ENCODE measurements at regions not wholly inside any gene's neighbourhood (a gene's known extent, or its start where the extent isn't known, plus 50 kb on each side); places are given as distances from the start of the nearest gene placed in this dataset.

DNA sequence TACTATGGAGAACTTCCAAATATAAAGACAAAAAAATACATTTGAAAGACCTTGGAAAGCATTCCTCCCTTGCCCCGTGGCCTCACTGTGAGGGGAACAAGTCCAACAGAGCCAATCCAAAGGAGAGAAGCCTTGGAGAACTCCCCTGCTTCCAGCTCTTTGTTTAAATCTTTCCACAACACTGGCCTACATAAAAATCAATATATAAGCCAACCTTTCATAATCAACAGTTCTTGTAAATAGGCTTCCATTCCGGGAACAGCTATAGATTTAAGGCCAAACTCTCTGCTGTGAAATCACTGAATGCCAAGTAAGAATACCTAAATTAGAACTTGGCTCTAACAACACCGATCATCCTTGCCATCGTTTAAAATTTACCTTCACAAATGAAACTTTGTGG lies 242.1 kb downstream of the HACE1 start:
- Histone ChIP-seq H3K4ac (replicated peaks; ENCODE audit: insufficient read length, low read depth, low read length) (no peak overlapping the region), H4K8ac (ENCODE audit: extremely low read depth, insufficient read depth, low read length) (no peak overlapping the region), H3K4me1 (replicated peaks in 1 of 4; ENCODE audit: control insufficient read depth in 3 of 4, insufficient read depth in 4 of 4, low read length in 3 of 4) (0 out of 7 replicates have a peak, but pooled peaks cover 0 to 2% (median 0%) of the 10 kb centered on the region in 4 experiments), H3K79me1 (ENCODE audit: low read depth, low read length) (no peaks in the 10 kb centered on the region), H4K5ac (ENCODE audit: insufficient read length, low read depth, low read length) (no peak overlapping the region), H3K23me2 (ENCODE audit: low read depth, low read length) (no peaks in the 10 kb centered on the region), H3K56ac (replicated peaks; ENCODE audit: insufficient read length, low read depth, low read length) (no peak overlapping the region), H3K4me3 (ENCODE audit: extremely low read depth in 1 of 4, insufficient read depth in 2 of 4, low read depth in 3 of 4, low read length in 4 of 4) (no peak overlapping the region), H3K23ac (ENCODE audit: insufficient read length) (no peak overlapping the region), H2BK5ac (ENCODE audit: low read depth, low read length) (no peak overlapping the region), H2BK20ac (ENCODE audit: low read length) (no peak overlapping the region), H3K9ac (replicated peaks in 1 of 4; ENCODE audit: extremely low read depth in 1 of 4, low read depth in 3 of 4, low read length in 3 of 4) (no peak overlapping the region), H3K27me3 (replicated peaks in 1 of 4; ENCODE audit: control insufficient read depth in 3 of 4, extremely low read depth in 1 of 4, insufficient read depth in 3 of 4, low read length in 3 of 4) (no peaks in the 10 kb centered on the region), H3K27ac (ENCODE audit: low read depth, low read length) (no peak overlapping the region), H3K14ac (ENCODE audit: insufficient read length) (no peak overlapping the region), H3K9me3 (ENCODE audit: insufficient read depth in 2 of 2, low read depth in 1 of 2, low read length in 1 of 2) (no peaks in the 10 kb centered on the region), H3K4me2 (ENCODE audit: insufficient read depth in 1 of 2, low read depth in 2 of 2, low read length in 2 of 2) (no peak overlapping the region), H2BK120ac (replicated peaks; ENCODE audit: low read depth, low read length) (no peak overlapping the region), H2AK5ac (ENCODE audit: low read depth, low read length) (no peak overlapping the region), H2BK12ac (ENCODE audit: low read depth, low read length) (no peak overlapping the region), H3K18ac (ENCODE audit: extremely low read depth, low read length) (no peak overlapping the region), H3K79me2 (ENCODE audit: control insufficient read depth in 1 of 2, insufficient read depth in 2 of 2, low read length in 2 of 2) (no peaks in the 10 kb centered on the region), H3K36me3 (ENCODE audit: control insufficient read depth in 2 of 4, insufficient read depth in 4 of 4, low read length in 3 of 4) (no peaks in the 10 kb centered on the region), H2AFZ (ENCODE audit: low read length) (no peak overlapping the region), H4K91ac (replicated peaks; ENCODE audit: insufficient read length, low read length) (no peak overlapping the region), H2BK15ac (ENCODE audit: low read length) (no peak overlapping the region), H4K20me1 (replicated peaks in 1 of 2; ENCODE audit: control insufficient read depth in 1 of 2, insufficient read depth in 2 of 2, low read length in 2 of 2) (no peaks in the 10 kb centered on the region)
- 85% methylated on average over 4 of the region's 4 CpGs; no CpG with 5 or more reads in 1 of the 2 experiments for WGBS, 2 experiments (ENCODE audit: extremely low coverage in 1 of 2, insufficient coverage in 1 of 2, insufficient read length in 1 of 2, insufficient replicate concordance in 2 of 2, low coverage in 1 of 2, low lambda C conversion rate in 2 of 2, missing lambda C conversion rate in 1 of 2)
- CTCF ChIA-PET (ENCODE audit: partially characterized antibody): interaction anchor here (0.6 kb wide), 1 partner anchor 217 kb away, joined by 4 read pairs; no protein-coding TSS in a partner anchor
- FAIRE-seq: no peak
- POLR2A ChIA-PET (ENCODE audit: partially characterized antibody): no interaction called here
- DNase-seq (ENCODE audit: low read depth in 1 of 2, low spot score in 2 of 2): no peak
- TF ChIP-seq, protein P1, sequence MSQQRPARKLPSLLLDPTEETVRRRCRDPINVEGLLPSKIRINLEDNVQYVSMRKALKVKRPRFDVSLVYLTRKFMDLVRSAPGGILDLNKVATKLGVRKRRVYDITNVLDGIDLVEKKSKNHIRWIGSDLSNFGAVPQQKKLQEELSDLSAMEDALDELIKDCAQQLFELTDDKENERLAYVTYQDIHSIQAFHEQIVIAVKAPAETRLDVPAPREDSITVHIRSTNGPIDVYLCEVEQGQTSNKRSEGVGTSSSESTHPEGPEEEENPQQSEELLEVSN (IDR thresholded peaks at IDR 0.05): no peak
- no peak for TF ChIP-seq TAF1 (IDR thresholded peaks at IDR 0.05; ENCODE audit: low read depth, low read length)
- no peak for TF ChIP-seq POLR2AphosphoS5 (IDR thresholded peaks at IDR 0.05; ENCODE audit: low read depth, low read length)
- no peak for TF ChIP-seq SIRT6 (IDR thresholded peaks at IDR 0.05; ENCODE audit: low read length)
- no peak for TF ChIP-seq SIX5 (IDR thresholded peaks at IDR 0.05; ENCODE audit: low read depth, low read length)
- TF ChIP-seq CTBP2 (IDR thresholded peaks at IDR 0.05; ENCODE audit: borderline replicate concordance, insufficient read depth, insufficient read length, low read length): no peak
- TF ChIP-seq NRF1 (IDR thresholded peaks at IDR 0.05; ENCODE audit: low read depth, low read length): no peak
- TF ChIP-seq KDM4A (IDR thresholded peaks at IDR 0.05; ENCODE audit: low read depth, low read length, severe bottlenecking): no peak
- no peak for TF ChIP-seq HDAC6 (IDR thresholded peaks at IDR 0.05; ENCODE audit: low read depth, low read length)

Measured in H1 (cell line).